ENCODE measurements at regions not wholly inside any gene's neighbourhood (a gene's known extent, or its start where the extent isn't known, plus 50 kb on each side); places are given as distances from the start of the nearest gene placed in this dataset.

- no peaks in the 10 kb centered on the region for H3K36me3 ChIP-seq (ENCODE audit: insufficient read depth, low read length)
- no peak for TF ChIP-seq FOXP2 (optimal IDR thresholded peaks at IDR 0.05; ENCODE audit: control extremely low read depth, extremely low read length, insufficient read depth)
- TF ChIP-seq EZH2 (IDR thresholded peaks at IDR 0.05) = no peak
- no peak for TF ChIP-seq POLR2AphosphoS5 (IDR thresholded peaks at IDR 0.05; ENCODE audit: borderline replicate concordance, low read depth, low read length)
- no peak overlapping the region for H3K9ac ChIP-seq (ENCODE audit: insufficient read length)
- DNase-seq (ENCODE audit: low read depth, low spot score) = no peak
- H3K4me3 ChIP-seq = no peak overlapping the region
- H3K9me3 ChIP-seq (ENCODE audit: low read depth, low read length) = no peaks in the 10 kb centered on the region
- no peak overlapping the region for H3K27ac ChIP-seq
These were observed 106.3 kb upstream of the TMLHE start for GRCh38 chrX:155718972-155719586.

DNA sequence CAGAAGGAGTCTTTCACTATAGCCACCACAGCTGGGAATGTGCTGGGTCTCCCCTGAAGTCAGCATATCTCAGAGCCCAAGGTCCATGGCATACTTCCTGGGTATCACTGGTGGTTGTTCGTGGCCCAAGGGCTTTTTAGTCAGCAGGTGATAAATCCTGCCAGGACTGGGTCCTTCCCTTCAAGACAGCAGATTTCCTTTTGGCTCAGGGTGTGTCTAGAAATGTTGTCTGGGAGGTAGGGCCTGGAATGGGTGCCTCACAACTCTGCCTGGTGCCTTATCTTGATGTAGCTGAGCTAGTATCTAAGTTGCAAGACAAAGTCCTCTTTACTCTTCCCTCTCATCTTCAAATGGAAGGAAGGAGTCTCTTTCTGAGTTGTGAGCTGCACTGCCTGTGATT is 102.4 kb upstream of the TMLHE start:
- TF ChIP-seq FOXP2 (optimal IDR thresholded peaks at IDR 0.05; ENCODE audit: control extremely low read depth, extremely low read length, insufficient read depth) (no peak), POLR2AphosphoS5 (IDR thresholded peaks at IDR 0.05; ENCODE audit: borderline replicate concordance, low read depth, low read length) (no peak), EZH2 (IDR thresholded peaks at IDR 0.05) (no peak)
- H3K9me3 ChIP-seq (ENCODE audit: low read depth, low read length) = no peaks in the 10 kb centered on the region
- no peak for DNase-seq (ENCODE audit: low read depth, low spot score)
- no peaks in the 10 kb centered on the region for H3K36me3 ChIP-seq (ENCODE audit: insufficient read depth, low read length)
- no peak overlapping the region for H3K27ac ChIP-seq
- no peak overlapping the region for H3K9ac ChIP-seq (ENCODE audit: insufficient read length)
- H3K4me3 ChIP-seq = no peak overlapping the region

- no peak overlapping the region for H3K9ac ChIP-seq (ENCODE audit: insufficient read length)
- H3K9me3 ChIP-seq (ENCODE audit: low read depth, low read length) = no peaks in the 10 kb centered on the region
- no peak for TF ChIP-seq POLR2AphosphoS5 (IDR thresholded peaks at IDR 0.05; ENCODE audit: borderline replicate concordance, low read depth, low read length)
- no peak for TF ChIP-seq EZH2 (IDR thresholded peaks at IDR 0.05)
- no peak for TF ChIP-seq FOXP2 (optimal IDR thresholded peaks at IDR 0.05; ENCODE audit: control extremely low read depth, extremely low read length, insufficient read depth)
- no peak overlapping the region for H3K4me3 ChIP-seq
- no peak overlapping the region for H3K27ac ChIP-seq
- no peaks in the 10 kb centered on the region for H3K36me3 ChIP-seq (ENCODE audit: insufficient read depth, low read length)
- no peak for DNase-seq (ENCODE audit: low read depth, low spot score)
These were observed 82.7 kb upstream of the TMLHE start for GRCh38 chrX:155695419-155695818.

DNA sequence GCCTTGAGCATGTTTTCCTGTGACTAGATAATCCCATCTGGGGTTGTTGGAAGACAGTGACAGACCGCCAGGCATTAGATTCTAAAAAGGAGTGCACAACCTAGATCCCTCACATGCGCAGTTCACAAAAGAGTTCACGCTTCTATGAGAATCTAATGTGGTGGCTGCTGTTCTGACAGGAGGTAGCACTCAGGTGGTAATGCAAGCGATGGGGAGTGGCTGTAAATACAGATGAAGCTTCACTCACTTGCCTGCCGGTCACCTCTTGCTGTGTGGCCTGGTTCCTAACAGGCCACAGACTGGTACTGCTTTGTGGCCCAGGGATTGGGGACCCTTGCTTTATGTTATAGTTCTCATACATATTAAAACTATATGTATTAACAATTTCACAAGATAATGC is 81.9 kb upstream of the TMLHE start:
- no peaks in the 10 kb centered on the region for H3K9me3 ChIP-seq (ENCODE audit: low read depth, low read length)

GRCh38 chrX:155682834-155683233 is 70.1 kb upstream of the TMLHE start:
- DNase-seq (ENCODE audit: low read depth, low spot score) = no peak
- Histone ChIP-seq H3K9me3 (ENCODE audit: low read depth, low read length) (no peaks in the 10 kb centered on the region), H3K4me3 (no peak overlapping the region), H3K36me3 (ENCODE audit: insufficient read depth, low read length) (no peaks in the 10 kb centered on the region), H3K9ac (ENCODE audit: insufficient read length) (no peak overlapping the region), H3K27ac (no peak overlapping the region)
- TF ChIP-seq FOXP2 (optimal IDR thresholded peaks at IDR 0.05; ENCODE audit: control extremely low read depth, extremely low read length, insufficient read depth) (no peak), POLR2AphosphoS5 (IDR thresholded peaks at IDR 0.05; ENCODE audit: borderline replicate concordance, low read depth, low read length) (no peak), EZH2 (IDR thresholded peaks at IDR 0.05) (no peak)

More for the DNA sequence above, 81.9 kb upstream of the TMLHE start:
- no peak for DNase-seq (ENCODE audit: low read depth, low spot score)
- Histone ChIP-seq H3K9ac (ENCODE audit: insufficient read length) (no peak overlapping the region), H3K4me3 (no peak overlapping the region), H3K27ac (no peak overlapping the region), H3K36me3 (ENCODE audit: insufficient read depth, low read length) (no peaks in the 10 kb centered on the region)
- no peak for TF ChIP-seq POLR2AphosphoS5 (IDR thresholded peaks at IDR 0.05; ENCODE audit: borderline replicate concordance, low read depth, low read length)
- TF ChIP-seq FOXP2 (optimal IDR thresholded peaks at IDR 0.05; ENCODE audit: control extremely low read depth, extremely low read length, insufficient read depth) = no peak
- TF ChIP-seq EZH2 (IDR thresholded peaks at IDR 0.05) = no peak

DNA sequence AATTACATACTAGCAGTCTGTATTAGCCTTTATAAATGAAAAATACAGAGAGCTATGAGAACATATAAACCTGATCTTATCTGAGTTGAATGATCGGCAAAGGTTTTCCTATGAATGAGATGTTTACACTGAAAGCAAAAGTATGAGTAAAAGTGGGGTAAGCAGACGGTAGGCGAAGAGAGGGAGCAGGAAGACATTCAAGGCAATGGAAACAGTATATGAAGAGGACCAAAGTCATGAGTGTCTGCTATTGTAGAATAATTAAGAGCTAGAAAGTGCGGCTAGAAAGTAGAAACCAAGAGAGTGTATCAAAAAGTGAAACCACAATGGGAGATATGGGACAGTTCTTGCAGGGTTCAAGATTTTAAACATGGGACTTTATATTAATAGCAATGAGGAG is 67.0 kb upstream of the TMLHE start:
- TF ChIP-seq POLR2AphosphoS5 (IDR thresholded peaks at IDR 0.05; ENCODE audit: borderline replicate concordance, low read depth, low read length) = no peak
- no peak for TF ChIP-seq EZH2 (IDR thresholded peaks at IDR 0.05)
- TF ChIP-seq FOXP2 (optimal IDR thresholded peaks at IDR 0.05; ENCODE audit: control extremely low read depth, extremely low read length, insufficient read depth) = no peak
- H3K9ac ChIP-seq (ENCODE audit: insufficient read length) = no peak overlapping the region
- no peak for DNase-seq (ENCODE audit: low read depth, low spot score)

DNA sequence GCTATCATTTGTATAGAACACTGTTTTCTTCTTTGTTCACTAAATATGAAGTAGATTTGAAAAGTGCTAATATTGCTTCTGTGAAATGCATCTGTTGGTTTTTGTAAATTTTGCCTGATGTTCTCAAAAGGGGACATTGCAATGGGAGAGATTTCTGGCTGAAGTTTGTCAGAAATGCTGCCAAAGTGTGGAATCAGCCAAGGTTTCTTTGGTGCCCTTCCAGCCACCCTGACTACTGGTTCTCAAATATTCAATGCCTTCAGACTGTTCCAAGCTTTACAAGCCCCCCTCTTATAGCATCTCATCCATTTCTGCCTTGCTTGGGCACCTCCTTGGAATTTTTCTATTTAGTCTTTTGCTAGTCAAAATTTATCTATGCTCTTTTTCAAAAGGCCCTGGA is 60.6 kb upstream of the TMLHE start:
- no peak for TF ChIP-seq FOXP2 (optimal IDR thresholded peaks at IDR 0.05; ENCODE audit: control extremely low read depth, extremely low read length, insufficient read depth)
- no peak for TF ChIP-seq EZH2 (IDR thresholded peaks at IDR 0.05)
- no peak for TF ChIP-seq POLR2AphosphoS5 (IDR thresholded peaks at IDR 0.05; ENCODE audit: borderline replicate concordance, low read depth, low read length)
- H3K4me3 ChIP-seq = no peak overlapping the region
- DNase-seq (ENCODE audit: low read depth, low spot score) = no peak
- H3K9ac ChIP-seq (ENCODE audit: insufficient read length) = no peak overlapping the region
- no peaks in the 10 kb centered on the region for H3K9me3 ChIP-seq (ENCODE audit: low read depth, low read length)
- no peak overlapping the region for H3K27ac ChIP-seq
- H3K36me3 ChIP-seq (ENCODE audit: insufficient read depth, low read length) = no peaks in the 10 kb centered on the region

More for the DNA sequence above, 67.0 kb upstream of the TMLHE start:
- Histone ChIP-seq H3K9me3 (ENCODE audit: low read depth, low read length) (no peaks in the 10 kb centered on the region), H3K27ac (no peak overlapping the region), H3K4me3 (no peak overlapping the region), H3K36me3 (ENCODE audit: insufficient read depth, low read length) (no peaks in the 10 kb centered on the region)

DNA sequence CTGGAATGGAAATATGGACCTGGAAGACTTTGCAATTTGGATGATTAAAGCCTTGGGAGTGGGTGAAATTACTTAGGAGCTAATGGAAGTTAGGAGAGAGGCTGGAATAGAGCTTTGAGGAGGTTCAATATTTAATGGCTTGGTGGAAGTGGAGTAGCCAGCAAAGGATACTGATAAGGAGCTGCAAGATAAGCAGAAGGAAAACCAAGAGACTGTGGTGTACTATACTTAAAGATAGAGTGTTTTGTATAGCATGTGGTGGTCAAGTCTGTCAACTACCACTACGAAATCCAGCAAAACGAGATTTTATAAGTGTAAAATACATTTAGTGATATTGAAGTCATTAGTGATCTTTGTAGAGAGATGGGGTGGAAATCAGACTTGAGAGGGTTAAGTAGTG is 54.0 kb upstream of the TMLHE start:
- DNase-seq (ENCODE audit: low read depth, low spot score) = no peak

More for the DNA sequence above, 54.0 kb upstream of the TMLHE start:
- Histone ChIP-seq H3K9ac (ENCODE audit: insufficient read length) (no peak overlapping the region), H3K4me3 (no peak overlapping the region), H3K9me3 (ENCODE audit: low read depth, low read length) (no peaks in the 10 kb centered on the region), H3K36me3 (ENCODE audit: insufficient read depth, low read length) (no peaks in the 10 kb centered on the region), H3K27ac (no peak overlapping the region)
- TF ChIP-seq FOXP2 (optimal IDR thresholded peaks at IDR 0.05; ENCODE audit: control extremely low read depth, extremely low read length, insufficient read depth) = no peak
- TF ChIP-seq POLR2AphosphoS5 (IDR thresholded peaks at IDR 0.05; ENCODE audit: borderline replicate concordance, low read depth, low read length) = no peak
- no peak for TF ChIP-seq EZH2 (IDR thresholded peaks at IDR 0.05)
